BE2C (cell line): ENCODE measurements at regions not wholly inside any gene's neighbourhood (a gene's known extent, or its start where the extent isn't known, plus 50 kb on each side); places are given as distances from the start of the nearest gene placed in this dataset.

ENCODE experiments used
- DNase-seq: peaks from one replicate; pipeline ENCODE4 v3.0.0-alpha.2; 2020
- H3K27me3 ChIP-seq: fragments of 250-450 bp; sonication (Bioruptor Pico); 2 replicates; pipeline ENCODE4 v1.5.1; 2020; ENCODE audit warnings: mild to moderate bottlenecking
- H3K36me3 ChIP-seq: fragments of 250-450 bp; sonication (Bioruptor Pico); 2 replicates; pipeline ENCODE4 v1.5.1; 2020; ENCODE audit warnings: mild to moderate bottlenecking
- H3K4me1 ChIP-seq: fragments of 250-450 bp; sonication (Bioruptor Pico); 2 replicates; pipeline ENCODE4 v1.5.1; 2020
- H3K4me3 ChIP-seq: 2 replicates; pipeline ENCODE4 v1.5.1; 2011; ENCODE audit warnings: low read depth, low read length
- H3K9me3 ChIP-seq: fragments of 250-450 bp; sonication (Bioruptor Pico); 2 replicates; pipeline ENCODE4 v1.5.1; 2020
- TF ChIP-seq, protein P1 (sequence below): IDR thresholded peaks from 2 replicates; pipeline ENCODE4 v1.5.1; 2012; ENCODE audit warnings: mild to moderate bottlenecking, low read depth, low read length

- Histone ChIP-seq H3K4me1 (no peaks in the 10 kb centered on the region), H3K36me3 (no peaks in the 10 kb centered on the region), H3K27me3 (no peaks in the 10 kb centered on the region), H3K9me3 (no peaks in the 10 kb centered on the region), H3K4me3 (no peak overlapping the region)
- DNase-seq: no peak
- TF ChIP-seq, protein P1, sequence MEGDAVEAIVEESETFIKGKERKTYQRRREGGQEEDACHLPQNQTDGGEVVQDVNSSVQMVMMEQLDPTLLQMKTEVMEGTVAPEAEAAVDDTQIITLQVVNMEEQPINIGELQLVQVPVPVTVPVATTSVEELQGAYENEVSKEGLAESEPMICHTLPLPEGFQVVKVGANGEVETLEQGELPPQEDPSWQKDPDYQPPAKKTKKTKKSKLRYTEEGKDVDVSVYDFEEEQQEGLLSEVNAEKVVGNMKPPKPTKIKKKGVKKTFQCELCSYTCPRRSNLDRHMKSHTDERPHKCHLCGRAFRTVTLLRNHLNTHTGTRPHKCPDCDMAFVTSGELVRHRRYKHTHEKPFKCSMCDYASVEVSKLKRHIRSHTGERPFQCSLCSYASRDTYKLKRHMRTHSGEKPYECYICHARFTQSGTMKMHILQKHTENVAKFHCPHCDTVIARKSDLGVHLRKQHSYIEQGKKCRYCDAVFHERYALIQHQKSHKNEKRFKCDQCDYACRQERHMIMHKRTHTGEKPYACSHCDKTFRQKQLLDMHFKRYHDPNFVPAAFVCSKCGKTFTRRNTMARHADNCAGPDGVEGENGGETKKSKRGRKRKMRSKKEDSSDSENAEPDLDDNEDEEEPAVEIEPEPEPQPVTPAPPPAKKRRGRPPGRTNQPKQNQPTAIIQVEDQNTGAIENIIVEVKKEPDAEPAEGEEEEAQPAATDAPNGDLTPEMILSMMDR: no peak
Measured at GRCh38 chr16:5838725-5839124, 741.1 kb upstream of the EEF2KMT start.

GRCh38 chr16:5838071-5838470 is 740.5 kb upstream of the EEF2KMT start:
- TF ChIP-seq, protein P1: no peak
- no peak for DNase-seq
- Histone ChIP-seq H3K9me3 (no peaks in the 10 kb centered on the region), H3K27me3 (no peaks in the 10 kb centered on the region), H3K4me1 (no peaks in the 10 kb centered on the region), H3K36me3 (no peaks in the 10 kb centered on the region), H3K4me3 (no peak overlapping the region)

- Histone ChIP-seq H3K36me3 (no peaks in the 10 kb centered on the region), H3K9me3 (no peaks in the 10 kb centered on the region), H3K4me3 (no peak overlapping the region), H3K4me1 (no peaks in the 10 kb centered on the region), H3K27me3 (no peaks in the 10 kb centered on the region)
- TF ChIP-seq, protein P1: no peak
- no peak for DNase-seq
Measured at GRCh38 chr16:5837007-5837670, 739.5 kb upstream of the EEF2KMT start.

DNA sequence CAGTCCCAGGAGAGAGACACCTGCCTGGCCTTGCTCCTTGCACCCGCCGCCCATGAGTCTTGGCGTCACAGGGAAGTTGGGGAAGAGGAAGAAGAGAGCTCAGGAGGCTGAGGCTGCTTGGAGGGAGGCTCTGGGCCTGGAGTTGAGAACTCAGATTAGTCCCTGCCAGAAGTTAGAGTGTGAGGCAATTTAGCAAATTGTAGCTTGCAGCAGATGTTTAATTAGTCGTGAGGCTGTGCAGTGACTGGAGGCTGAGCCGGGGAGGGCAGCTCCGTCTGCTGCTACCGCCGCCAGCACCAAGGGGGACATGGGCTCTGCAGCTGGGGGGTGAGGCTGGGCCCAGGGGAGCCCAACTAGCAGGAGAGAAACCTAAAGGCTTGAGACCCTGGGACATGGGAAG is 738.3 kb upstream of the EEF2KMT start:
- no peak for DNase-seq
- Histone ChIP-seq H3K36me3 (no peaks in the 10 kb centered on the region), H3K4me3 (no peak overlapping the region), H3K9me3 (no peaks in the 10 kb centered on the region), H3K4me1 (no peaks in the 10 kb centered on the region), H3K27me3 (no peaks in the 10 kb centered on the region)
- TF ChIP-seq, protein P1: no peak

DNA sequence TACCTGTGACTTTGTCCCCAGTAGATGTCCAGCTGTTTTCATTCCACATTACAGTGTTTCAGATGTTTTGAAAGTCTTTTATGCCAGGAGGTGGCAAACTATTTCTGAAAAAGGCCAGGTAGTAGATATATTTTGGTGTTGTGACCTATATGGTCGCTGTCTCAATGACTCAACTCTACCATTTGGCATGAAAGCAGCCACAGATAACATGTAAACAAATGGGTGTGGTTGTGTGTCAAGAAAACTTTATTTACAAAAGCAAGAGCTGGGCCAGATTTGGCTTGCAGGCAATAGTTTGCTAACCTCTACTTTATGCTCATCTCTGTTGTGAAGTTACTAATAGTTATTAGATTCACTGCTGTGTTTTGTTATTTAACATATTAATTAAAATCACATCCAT is 728.7 kb upstream of the EEF2KMT start:
- Histone ChIP-seq H3K36me3 (no peaks in the 10 kb centered on the region), H3K4me1 (no peaks in the 10 kb centered on the region), H3K9me3 (no peaks in the 10 kb centered on the region), H3K4me3 (no peak overlapping the region), H3K27me3 (no peaks in the 10 kb centered on the region)
- DNase-seq: no peak
- TF ChIP-seq, protein P1: no peak

DNA sequence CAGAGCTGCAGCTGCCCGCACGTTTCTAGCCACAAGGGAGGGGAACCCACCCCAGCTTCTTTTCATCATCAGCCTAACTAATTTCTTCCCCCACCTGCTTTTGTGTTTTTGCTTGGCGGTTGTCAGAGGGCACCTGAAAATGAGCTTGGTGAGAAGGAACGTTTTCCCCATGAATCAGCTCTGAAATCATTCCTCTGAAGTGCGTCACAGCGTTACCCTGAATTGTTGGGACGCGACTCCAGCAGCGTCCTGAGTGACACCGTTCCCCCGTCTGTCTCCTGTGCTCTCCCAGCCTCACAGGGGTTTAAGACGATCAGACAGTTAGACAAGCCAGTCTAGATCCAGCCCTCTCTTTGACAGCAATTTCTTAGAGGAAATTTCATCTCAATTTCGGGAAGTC is 722.9 kb upstream of the EEF2KMT start:
- Histone ChIP-seq H3K27me3 (no peaks in the 10 kb centered on the region), H3K4me3 (no peak overlapping the region), H3K4me1 (no peaks in the 10 kb centered on the region), H3K36me3 (no peaks in the 10 kb centered on the region), H3K9me3 (no peaks in the 10 kb centered on the region)
- TF ChIP-seq, protein P1: no peak
- DNase-seq: no peak
